ENCODE measurements at regions not wholly inside any gene's neighbourhood (a gene's known extent, or its start where the extent isn't known, plus 50 kb on each side); places are given as distances from the start of the nearest gene placed in this dataset.

- DNase-seq (ENCODE audit: low spot score) (no peak), ATAC-seq (no peak), FAIRE-seq (no peak)
- no peak overlapping the region for H2AFZ ChIP-seq (ENCODE audit: low read length)
- no peaks in the 10 kb centered on the region for H3K79me2 ChIP-seq (ENCODE audit: insufficient read depth, low read length)
- peaks cover 49% of the 10 kb centered on the region for H3K4me1 ChIP-seq (ENCODE audit: insufficient read depth, low read length)
- WGBS (ENCODE audit: low lambda C conversion rate) = 97% methylated on average over 6 of the region's 6 CpGs
- BruUV-seq (replicated peaks) = no TSS peak
- H3K4me2 ChIP-seq (ENCODE audit: low read depth, low read length) = no peak overlapping the region
- no peak overlapping the region for H3K4me3 ChIP-seq (replicated peaks in 1 of 3; ENCODE audit: insufficient read depth in 1 of 3, low read depth in 2 of 3, low read length in 3 of 3)
- intact Hi-C loops (cut with micrococcal nuclease; ENCODE audit: unreplicated experiment) (no loop called here), in situ Hi-C loops (cut with HindIII; ENCODE audit: extremely low pct_ligation_motif_present, low pct_unique_long_range_greater_than_20kb) (loop anchor here (10.0 kb wide), 1 partner anchor 191 kb away; no protein-coding TSS in a partner anchor)
- ChIA-PET POLR2A (interaction anchor here (1.1 to 4.4 kb wide), 3 partner anchors 18 to 83 kb away, joined by 3 to 27 read pairs (median 4); no protein-coding TSS in a partner anchor), CTCF (ENCODE audit: low intra/inter-chr PET ratio, low total read pairs) (no interaction called here)
- no peaks in the 10 kb centered on the region for H3K36me3 ChIP-seq (replicated peaks in 1 of 2; ENCODE audit: control insufficient read depth in 1 of 2, insufficient read depth in 2 of 2, low read length in 2 of 2)
- no peaks in the 10 kb centered on the region for H3K27me3 ChIP-seq (ENCODE audit: control insufficient read depth in 1 of 2, insufficient read depth in 2 of 2, low read length in 2 of 2)
- H3K27ac ChIP-seq (ENCODE audit: extremely low read length, insufficient read depth, low read length) = no peak overlapping the region
- H4K20me1 ChIP-seq (ENCODE audit: insufficient read depth, low read length) = no peaks in the 10 kb centered on the region
- no peaks in the 10 kb centered on the region for H3K9me3 ChIP-seq (ENCODE audit: low read length)
- no peak overlapping the region for H3K9ac ChIP-seq (ENCODE audit: insufficient read depth, low read depth, low read length)
- TF ChIP-seq NCOR1 (IDR thresholded peaks at IDR 0.05; ENCODE audit: borderline replicate concordance, low read length) = no peak
- TF ChIP-seq GPBP1L1 (CRISPR knock-in tag; IDR thresholded peaks at IDR 0.05) = no peak
- TF ChIP-seq ZNF331 (CRISPR knock-in tag; IDR thresholded peaks at IDR 0.05) = no peak
- TF ChIP-seq GMEB1 (CRISPR knock-in tag; IDR thresholded peaks at IDR 0.05; ENCODE audit: borderline replicate concordance) = no peak
- TF ChIP-seq ZNF282 (IDR thresholded peaks at IDR 0.05; ENCODE audit: partially characterized antibody) = no peak
- TF ChIP-seq NFAT5 (CRISPR knock-in tag; IDR thresholded peaks at IDR 0.05) = no peak
- TF ChIP-seq RBM22 (optimal IDR thresholded peaks at IDR 0.05; ENCODE audit: low read length) = no peak
- TF ChIP-seq HNRNPL (IDR thresholded peaks at IDR 0.05; ENCODE audit: low read depth, low read length) = no peak
- no peak for TF ChIP-seq ZNF775 (CRISPR knock-in tag; IDR thresholded peaks at IDR 0.05; ENCODE audit: borderline replicate concordance)
- no peak for TF ChIP-seq ZSCAN5A (CRISPR knock-in tag; IDR thresholded peaks at IDR 0.05; ENCODE audit: borderline replicate concordance)
- no peak for TF ChIP-seq ZBED4 (CRISPR knock-in tag; IDR thresholded peaks at IDR 0.05; ENCODE audit: borderline replicate concordance)
Observed at GRCh38 chr1:234893359-234893724, 235.3 kb downstream of the TOMM20 start.
